WTC11 (cell line): ENCODE measurements at regions not wholly inside any gene's neighbourhood (a gene's known extent, or its start where the extent isn't known, plus 50 kb on each side); places are given as distances from the start of the nearest gene placed in this dataset.

ENCODE experiments used
- ATAC-seq: fragments of 200-7000 bp; cut with Tn5 transposase; 2 replicates; pipeline ENCODE4 v1.10.0; 2021; ENCODE audit warnings: mild to moderate bottlenecking, moderate library complexity
- CTCF ChIA-PET: fragments of 300-600 bp; sonication (Branson Sonifier 250); formaldehyde crosslinking; loops from one replicate; lab custom pipeline; 2021; ENCODE audit warnings: antibody characterized with exemption; lab: Charles Lee
- POLR2A ChIA-PET: fragments of 350-600 bp; sonication (Branson Sonifier 250); formaldehyde crosslinking; loops from one replicate; lab custom pipeline; 2021; ENCODE audit warnings: antibody characterized with exemption; lab: Charles Lee
- DNase-seq: peaks from one replicate; pipeline ENCODE4 v3.0.0; 2021; ENCODE audit warnings: low spot score
- H3K27ac Mint-ChIP-seq: 2 replicates; pipeline ENCODE4 v1.8.0; 2021; ENCODE audit warnings: mixed read lengths
- H3K27me3 Mint-ChIP-seq: 2 replicates; pipeline ENCODE4 v1.8.0; 2021; ENCODE audit warnings: low read depth, mild to moderate bottlenecking, moderate library complexity, mixed read lengths
- H3K36me3 Mint-ChIP-seq: 2 replicates; pipeline ENCODE4 v1.8.0; 2021; ENCODE audit warnings: mixed read lengths
- H3K4me1 Mint-ChIP-seq: 2 replicates; pipeline ENCODE4 v1.8.0; 2022; ENCODE audit warnings: mixed read lengths
- H3K4me3 Mint-ChIP-seq: 2 replicates; pipeline ENCODE4 v1.8.0; 2021; ENCODE audit warnings: mild to moderate bottlenecking, moderate library complexity, mixed read lengths
- H3K9me3 Mint-ChIP-seq: 2 replicates; pipeline ENCODE4 v1.8.0; 2021; ENCODE audit warnings: mixed read lengths
- CTCF ChIP-seq: fragments of 200-600 bp; IDR thresholded peaks from 2 replicates; pipeline ENCODE4 v1.8.0; 2022; ENCODE audit warnings: antibody characterized with exemption
- EMX1 ChIP-seq: fragments of 250-450 bp; sonication (Bioruptor Pico); IDR thresholded peaks from 2 replicates; pipeline ENCODE4 v1.8.0; 2021; ENCODE audit warnings: mild to moderate bottlenecking
- ERG ChIP-seq: fragments of 250-450 bp; sonication (Bioruptor Pico); IDR thresholded peaks from 2 replicates; pipeline ENCODE4 v1.8.0; 2021; ENCODE audit warnings: mild to moderate bottlenecking
- GRHL2 ChIP-seq: fragments of 250-450 bp; sonication (Bioruptor Pico); IDR thresholded peaks from 2 replicates; pipeline ENCODE4 v1.8.0; 2022; ENCODE audit warnings: mild to moderate bottlenecking, moderate library complexity; ENCODE audit not compliant: insufficient replicate concordance, severe bottlenecking
- GTF2I ChIP-seq: fragments of 250-450 bp; sonication (Bioruptor Pico); conservative IDR thresholded peaks from 2 replicates; pipeline ENCODE4 v1.4.0; 2021; ENCODE audit warnings: mild to moderate bottlenecking
- MYBL2 ChIP-seq: sonication (generic); formaldehyde crosslinking; IDR thresholded peaks from 2 replicates; pipeline ENCODE4 v1.8.1; 2023; ENCODE audit warnings: mild to moderate bottlenecking, moderate library complexity, missing genetic modification reagents
- NR1H2 ChIP-seq: sonication (generic); formaldehyde crosslinking; IDR thresholded peaks from 2 replicates; pipeline ENCODE4 v1.9.0; 2021; ENCODE audit warnings: mild to moderate bottlenecking, moderate library complexity, missing genetic modification reagents
- SP1 ChIP-seq: sonication (generic); formaldehyde crosslinking; conservative IDR thresholded peaks from 2 replicates; pipeline ENCODE4 v1.8.1; 2022; ENCODE audit warnings: missing genetic modification reagents
- USF2 ChIP-seq: sonication (generic); formaldehyde crosslinking; IDR thresholded peaks from 2 replicates; pipeline ENCODE4 v1.8.1; 2023; ENCODE audit warnings: mild to moderate bottlenecking, missing genetic modification reagents, moderate library complexity
- ZBTB43 ChIP-seq: sonication (generic); formaldehyde crosslinking; IDR thresholded peaks from 2 replicates; pipeline ENCODE4 v1.8.1; 2023; ENCODE audit warnings: mild to moderate bottlenecking, missing genetic modification reagents
- ZNF281 ChIP-seq: sonication (generic); formaldehyde crosslinking; IDR thresholded peaks from 2 replicates; pipeline ENCODE4 v1.8.0; 2023; ENCODE audit warnings: mild to moderate bottlenecking, missing genetic modification reagents
- ZNF317 ChIP-seq: sonication (generic); formaldehyde crosslinking; IDR thresholded peaks from 2 replicates; pipeline ENCODE4 v1.8.1; 2023; ENCODE audit warnings: low read depth, mild to moderate bottlenecking, moderate library complexity, missing genetic modification reagents, borderline replicate concordance
- ZNF416 ChIP-seq: fragments of 250-450 bp; sonication (Bioruptor Pico); IDR thresholded peaks from 2 replicates; pipeline ENCODE4 v1.9.0; 2021; ENCODE audit warnings: mild to moderate bottlenecking, inconsistent platforms
- TF ChIP-seq, protein P1 (sequence below): sonication (generic); formaldehyde crosslinking; IDR thresholded peaks from 2 replicates; pipeline ENCODE4 v1.8.0; 2022; ENCODE audit warnings: mild to moderate bottlenecking, missing genetic modification reagents
- TF ChIP-seq, protein P2 (sequence below): sonication (generic); formaldehyde crosslinking; IDR thresholded peaks from 2 replicates; pipeline ENCODE4 v1.8.0; 2022; ENCODE audit warnings: missing genetic modification reagents
- TF ChIP-seq, protein P3 (sequence below): sonication (generic); formaldehyde crosslinking; conservative IDR thresholded peaks from 2 replicates; pipeline ENCODE4 v1.8.1; 2022; ENCODE audit warnings: mild to moderate bottlenecking, missing genetic modification reagents
- TF ChIP-seq, protein P4 (sequence below): fragments of 250-450 bp; sonication (Bioruptor Pico); IDR thresholded peaks from 2 replicates; pipeline ENCODE4 v2.1.2; 2022; ENCODE audit warnings: mild to moderate bottlenecking, moderate library complexity
- TF ChIP-seq, protein P5 (sequence below): sonication (generic); formaldehyde crosslinking; IDR thresholded peaks from 2 replicates; pipeline ENCODE4 v1.8.1; 2022; ENCODE audit warnings: mild to moderate bottlenecking, moderate library complexity, missing genetic modification reagents

DNA sequence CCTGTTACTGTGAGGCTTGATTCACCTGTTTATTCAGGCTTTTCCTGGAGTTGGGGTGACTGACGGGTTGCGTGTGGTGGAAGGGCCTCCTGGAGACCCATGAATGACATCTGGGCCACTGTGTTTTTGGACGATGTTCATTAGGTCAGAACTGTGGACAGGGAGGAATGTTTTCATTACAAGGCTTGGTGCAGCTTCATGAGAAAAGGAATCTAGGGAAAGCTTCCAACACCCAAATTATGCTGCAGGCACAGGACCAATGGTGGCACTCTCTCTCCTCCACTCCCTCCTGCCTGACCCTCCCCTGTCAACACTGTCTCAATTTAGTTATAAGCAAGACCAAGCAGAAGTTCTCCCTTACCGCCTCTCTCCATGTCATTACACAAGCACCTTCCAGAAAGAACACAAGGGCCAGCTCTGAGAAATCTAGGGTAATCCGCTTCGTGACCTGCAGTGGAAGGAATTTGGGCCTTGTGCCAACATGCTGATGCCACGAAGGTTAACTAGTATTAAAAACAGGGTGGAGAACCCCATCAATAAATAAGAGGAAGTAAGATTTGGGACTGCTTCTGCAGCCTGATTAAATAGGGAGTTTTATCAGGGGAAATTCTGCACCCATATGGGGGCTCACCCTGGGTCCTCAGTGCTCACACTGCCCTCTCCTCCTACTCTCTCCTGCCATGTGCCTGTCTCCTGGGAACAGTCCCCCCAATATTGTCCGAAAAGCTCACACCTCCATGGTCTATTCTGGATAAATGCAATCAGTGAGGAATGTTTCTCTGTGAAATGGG lies 200.3 kb downstream of the KTN1 start:
- no peaks in the 10 kb centered on the region; the same call in 1 of the 2 replicates for H3K27me3 Mint-ChIP-seq
- TF ChIP-seq ZBTB43 (CRISPR knock-in tag), result no peak
- TF ChIP-seq, protein P1, sequence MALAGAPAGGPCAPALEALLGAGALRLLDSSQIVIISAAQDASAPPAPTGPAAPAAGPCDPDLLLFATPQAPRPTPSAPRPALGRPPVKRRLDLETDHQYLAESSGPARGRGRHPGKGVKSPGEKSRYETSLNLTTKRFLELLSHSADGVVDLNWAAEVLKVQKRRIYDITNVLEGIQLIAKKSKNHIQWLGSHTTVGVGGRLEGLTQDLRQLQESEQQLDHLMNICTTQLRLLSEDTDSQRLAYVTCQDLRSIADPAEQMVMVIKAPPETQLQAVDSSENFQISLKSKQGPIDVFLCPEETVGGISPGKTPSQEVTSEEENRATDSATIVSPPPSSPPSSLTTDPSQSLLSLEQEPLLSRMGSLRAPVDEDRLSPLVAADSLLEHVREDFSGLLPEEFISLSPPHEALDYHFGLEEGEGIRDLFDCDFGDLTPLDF (CRISPR knock-in tag), result no peak
- no peak for TF ChIP-seq GRHL2 (CRISPR knock-in tag)
- TF ChIP-seq NR1H2 (CRISPR knock-in tag), result no peak
- no peak for TF ChIP-seq ERG
- TF ChIP-seq ZNF281 (CRISPR knock-in tag), result no peak
- TF ChIP-seq, protein P2, sequence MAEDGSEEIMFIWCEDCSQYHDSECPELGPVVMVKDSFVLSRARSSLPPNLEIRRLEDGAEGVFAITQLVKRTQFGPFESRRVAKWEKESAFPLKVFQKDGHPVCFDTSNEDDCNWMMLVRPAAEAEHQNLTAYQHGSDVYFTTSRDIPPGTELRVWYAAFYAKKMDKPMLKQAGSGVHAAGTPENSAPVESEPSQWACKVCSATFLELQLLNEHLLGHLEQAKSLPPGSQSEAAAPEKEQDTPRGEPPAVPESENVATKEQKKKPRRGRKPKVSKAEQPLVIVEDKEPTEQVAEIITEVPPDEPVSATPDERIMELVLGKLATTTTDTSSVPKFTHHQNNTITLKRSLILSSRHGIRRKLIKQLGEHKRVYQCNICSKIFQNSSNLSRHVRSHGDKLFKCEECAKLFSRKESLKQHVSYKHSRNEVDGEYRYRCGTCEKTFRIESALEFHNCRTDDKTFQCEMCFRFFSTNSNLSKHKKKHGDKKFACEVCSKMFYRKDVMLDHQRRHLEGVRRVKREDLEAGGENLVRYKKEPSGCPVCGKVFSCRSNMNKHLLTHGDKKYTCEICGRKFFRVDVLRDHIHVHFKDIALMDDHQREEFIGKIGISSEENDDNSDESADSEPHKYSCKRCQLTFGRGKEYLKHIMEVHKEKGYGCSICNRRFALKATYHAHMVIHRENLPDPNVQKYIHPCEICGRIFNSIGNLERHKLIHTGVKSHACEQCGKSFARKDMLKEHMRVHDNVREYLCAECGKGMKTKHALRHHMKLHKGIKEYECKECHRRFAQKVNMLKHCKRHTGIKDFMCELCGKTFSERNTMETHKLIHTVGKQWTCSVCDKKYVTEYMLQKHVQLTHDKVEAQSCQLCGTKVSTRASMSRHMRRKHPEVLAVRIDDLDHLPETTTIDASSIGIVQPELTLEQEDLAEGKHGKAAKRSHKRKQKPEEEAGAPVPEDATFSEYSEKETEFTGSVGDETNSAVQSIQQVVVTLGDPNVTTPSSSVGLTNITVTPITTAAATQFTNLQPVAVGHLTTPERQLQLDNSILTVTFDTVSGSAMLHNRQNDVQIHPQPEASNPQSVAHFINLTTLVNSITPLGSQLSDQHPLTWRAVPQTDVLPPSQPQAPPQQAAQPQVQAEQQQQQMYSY (CRISPR knock-in tag), result no peak
- TF ChIP-seq MYBL2 (CRISPR knock-in tag), result no peak
- TF ChIP-seq, protein P3, sequence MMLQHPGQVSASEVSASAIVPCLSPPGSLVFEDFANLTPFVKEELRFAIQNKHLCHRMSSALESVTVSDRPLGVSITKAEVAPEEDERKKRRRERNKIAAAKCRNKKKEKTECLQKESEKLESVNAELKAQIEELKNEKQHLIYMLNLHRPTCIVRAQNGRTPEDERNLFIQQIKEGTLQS, result no peak
- no peak for TF ChIP-seq ZNF317 (CRISPR knock-in tag)
- TF ChIP-seq, protein P4, sequence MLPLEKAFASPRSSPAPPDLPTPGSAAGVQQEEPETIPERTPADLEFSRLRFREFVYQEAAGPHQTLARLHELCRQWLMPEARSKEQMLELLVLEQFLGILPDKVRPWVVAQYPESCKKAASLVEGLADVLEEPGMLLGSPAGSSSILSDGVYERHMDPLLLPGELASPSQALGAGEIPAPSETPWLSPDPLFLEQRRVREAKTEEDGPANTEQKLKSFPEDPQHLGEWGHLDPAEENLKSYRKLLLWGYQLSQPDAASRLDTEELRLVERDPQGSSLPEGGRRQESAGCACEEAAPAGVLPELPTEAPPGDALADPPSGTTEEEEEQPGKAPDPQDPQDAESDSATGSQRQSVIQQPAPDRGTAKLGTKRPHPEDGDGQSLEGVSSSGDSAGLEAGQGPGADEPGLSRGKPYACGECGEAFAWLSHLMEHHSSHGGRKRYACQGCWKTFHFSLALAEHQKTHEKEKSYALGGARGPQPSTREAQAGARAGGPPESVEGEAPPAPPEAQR (CRISPR knock-in tag), result no peak
- no peak for TF ChIP-seq EMX1 (CRISPR knock-in tag)
- TF ChIP-seq GTF2I, result no peak
- TF ChIP-seq ZNF416 (CRISPR knock-in tag), result no peak
- no peak for TF ChIP-seq SP1 (CRISPR knock-in tag)
- no peak for TF ChIP-seq USF2 (CRISPR knock-in tag)
- no peak for TF ChIP-seq CTCF
- TF ChIP-seq, protein P5, sequence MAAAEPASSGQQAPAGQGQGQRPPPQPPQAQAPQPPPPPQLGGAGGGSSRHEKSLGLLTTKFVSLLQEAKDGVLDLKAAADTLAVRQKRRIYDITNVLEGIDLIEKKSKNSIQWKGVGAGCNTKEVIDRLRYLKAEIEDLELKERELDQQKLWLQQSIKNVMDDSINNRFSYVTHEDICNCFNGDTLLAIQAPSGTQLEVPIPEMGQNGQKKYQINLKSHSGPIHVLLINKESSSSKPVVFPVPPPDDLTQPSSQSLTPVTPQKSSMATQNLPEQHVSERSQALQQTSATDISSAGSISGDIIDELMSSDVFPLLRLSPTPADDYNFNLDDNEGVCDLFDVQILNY, result no peak
- no peaks in the 10 kb centered on the region for H3K9me3 Mint-ChIP-seq
- no peak overlapping the region for H3K27ac Mint-ChIP-seq
- CTCF ChIA-PET, result no interaction called here
- H3K4me3 Mint-ChIP-seq, result no peak overlapping the region
- POLR2A ChIA-PET, result no interaction called here
- H3K36me3 Mint-ChIP-seq, result no peaks in the 10 kb centered on the region
- H3K4me1 Mint-ChIP-seq, result no peaks in the 10 kb centered on the region
- DNase-seq, result no peak
- ATAC-seq, result no peak
